Islet precursor cell (in vitro differentiated cells): ENCODE measurements at regions not wholly inside any gene's neighbourhood (a gene's known extent, or its start where the extent isn't known, plus 50 kb on each side); places are given as distances from the start of the nearest gene placed in this dataset.
"Not testable (repeated sequence)": the region's sequence is repeated elsewhere in the genome, so short reads cannot be mapped to it uniquely, and the experiment has no call there.

Experiments
- DNase-seq: peaks from one replicate; pipeline ENCODE4 v3.0.0-alpha.2; 2018

DNA sequence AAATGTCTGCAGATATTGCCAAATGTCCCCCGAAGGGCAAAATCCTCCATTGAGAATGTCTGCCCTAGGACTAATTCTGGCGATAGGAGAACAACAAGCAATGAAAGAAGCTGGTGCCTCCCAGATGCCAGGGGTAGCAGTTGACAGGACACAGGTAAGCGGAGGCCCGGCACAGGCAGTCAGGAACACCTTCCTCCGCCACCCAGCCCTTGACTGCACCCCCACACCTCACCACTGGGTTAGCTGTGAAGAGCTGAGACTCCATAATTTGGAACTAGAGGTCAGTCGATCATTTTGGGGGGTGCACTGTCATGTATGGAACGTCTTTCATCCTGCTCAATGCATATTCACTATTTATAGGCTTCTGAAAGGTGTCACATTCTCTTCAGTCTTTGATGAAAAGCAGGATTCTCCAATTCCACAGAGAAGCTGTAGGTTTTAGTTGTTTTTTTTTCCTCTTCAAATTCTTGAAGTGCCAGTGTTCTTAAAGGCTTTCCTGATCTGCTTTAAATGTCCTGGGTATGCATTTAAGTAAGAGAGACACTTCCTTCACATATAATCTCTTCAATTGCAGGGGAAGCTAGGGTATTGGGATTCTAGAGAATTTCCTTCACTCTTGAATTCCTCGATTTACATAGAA lies 111.6 kb upstream of the ZFP42 start:
- no peak for DNase-seq

DNA sequence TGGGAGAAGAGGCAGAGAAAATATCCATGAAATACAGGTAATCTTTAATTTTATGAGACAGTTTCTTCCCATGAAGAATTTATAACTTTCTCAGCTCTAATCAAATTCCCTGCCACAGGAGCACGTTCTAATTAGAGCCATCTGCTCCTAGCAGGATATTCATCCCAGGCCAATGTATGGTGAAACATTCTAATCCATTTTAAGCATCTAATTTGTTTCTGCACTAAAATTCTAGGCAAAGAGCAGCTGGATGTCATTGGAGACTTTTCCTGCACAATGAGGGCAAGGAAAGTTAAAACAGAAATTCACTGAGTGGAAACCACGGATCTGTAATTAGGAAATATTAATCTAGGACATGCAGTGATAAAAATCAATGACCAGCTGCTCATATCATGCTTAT lies 107.7 kb upstream of the ZFP42 start:
- DNase-seq = no peak

DNA sequence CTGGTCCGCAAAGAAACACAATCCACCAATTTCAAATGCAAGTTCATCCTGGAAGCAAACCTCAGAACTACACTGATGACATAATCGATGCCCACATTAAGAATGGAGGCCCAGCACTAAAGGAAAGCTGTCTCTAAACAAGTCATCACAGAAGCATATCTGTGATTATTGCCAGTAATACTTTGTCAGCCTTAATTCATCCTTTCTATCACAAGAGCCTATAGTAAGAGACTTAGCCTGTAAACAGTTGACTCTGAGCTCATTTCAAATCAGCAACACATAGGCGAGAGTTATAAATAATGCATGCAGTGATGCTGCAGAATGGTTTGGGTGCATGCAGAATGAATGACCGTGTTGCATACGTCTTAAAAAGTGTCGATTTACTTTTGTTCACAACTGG lies 105.9 kb upstream of the ZFP42 start:
- DNase-seq = no peak

DNA sequence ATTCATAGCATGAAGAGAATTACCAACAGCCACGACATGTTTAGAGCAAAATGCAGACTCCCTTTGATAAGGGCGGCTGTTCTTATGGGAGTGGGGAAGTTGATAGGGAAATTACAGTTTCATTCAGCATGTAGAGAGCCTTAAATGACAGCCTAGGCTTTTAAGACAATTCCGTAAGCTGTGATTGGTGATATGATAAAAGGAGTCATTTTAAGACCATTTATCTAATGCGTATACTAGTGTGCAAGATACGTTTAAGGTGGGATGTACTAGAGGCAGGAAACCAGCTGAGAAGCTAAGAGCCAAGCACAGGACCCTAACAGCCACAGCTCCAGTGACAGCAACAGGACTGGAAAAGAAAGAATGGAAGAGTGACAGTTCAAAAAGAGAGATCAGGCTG lies 102.2 kb upstream of the ZFP42 start:
- DNase-seq = no peak

DNA sequence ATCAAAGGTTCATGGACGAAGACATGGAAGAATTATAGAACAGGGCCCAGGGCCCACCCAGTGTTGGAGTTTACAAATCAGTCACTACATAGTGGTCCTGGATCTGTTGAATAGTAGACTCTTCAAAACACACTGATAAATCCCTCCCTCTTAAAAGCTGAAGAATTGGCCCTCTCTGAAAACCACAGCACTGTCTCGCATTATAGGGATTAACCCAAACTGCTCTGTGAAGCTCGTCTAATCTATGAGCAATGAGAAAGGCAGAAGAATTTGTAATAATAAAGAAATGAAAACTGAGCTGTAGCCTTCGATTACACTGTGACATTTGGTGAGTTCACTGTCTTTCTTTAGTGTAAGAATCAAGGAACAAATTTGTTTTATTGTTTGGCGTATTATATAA lies 92.5 kb upstream of the ZFP42 start:
- DNase-seq = no peak

DNA sequence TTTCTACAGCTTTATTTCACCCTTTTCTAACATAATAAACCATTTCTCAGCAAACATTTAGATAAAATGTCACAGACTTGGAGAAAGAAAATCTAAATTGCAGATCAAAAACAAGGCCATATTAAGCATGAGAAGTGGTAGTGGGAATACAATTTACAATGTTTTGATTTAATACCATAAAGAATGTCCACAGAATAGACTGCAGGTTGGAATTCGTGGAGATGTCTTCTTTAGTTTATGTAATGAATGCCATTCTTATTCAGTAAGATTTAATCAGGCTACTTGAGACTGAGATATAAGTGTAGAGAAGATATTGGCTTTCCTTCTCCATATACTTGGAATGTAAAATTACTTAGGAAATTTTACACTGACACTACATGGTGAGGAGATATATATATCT lies 91.9 kb upstream of the ZFP42 start:
- no peak for DNase-seq

DNA sequence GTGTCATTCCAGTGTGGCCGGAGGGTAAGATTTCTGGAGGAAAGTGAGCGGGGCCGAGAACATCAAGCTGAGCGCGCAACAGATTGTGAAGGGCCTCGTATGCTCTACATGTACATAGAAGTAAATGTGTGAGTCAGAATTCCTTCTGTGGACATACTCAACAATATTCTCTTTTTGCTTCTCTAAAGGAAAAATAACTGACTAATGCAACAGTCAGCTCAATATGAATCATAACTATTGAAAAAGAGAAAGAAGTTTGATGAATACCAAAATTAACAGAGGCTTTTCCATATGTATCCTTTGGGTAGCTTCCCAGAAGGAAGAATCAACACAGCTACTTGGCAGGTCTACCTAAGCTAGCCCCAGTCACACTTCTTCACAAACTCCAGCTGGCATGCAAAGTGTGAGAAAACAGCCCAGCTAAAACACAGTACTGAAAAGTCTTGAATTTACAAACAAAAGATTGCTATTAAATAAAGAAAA lies 87.5 kb upstream of the ZFP42 start:
- no peak for DNase-seq

DNA sequence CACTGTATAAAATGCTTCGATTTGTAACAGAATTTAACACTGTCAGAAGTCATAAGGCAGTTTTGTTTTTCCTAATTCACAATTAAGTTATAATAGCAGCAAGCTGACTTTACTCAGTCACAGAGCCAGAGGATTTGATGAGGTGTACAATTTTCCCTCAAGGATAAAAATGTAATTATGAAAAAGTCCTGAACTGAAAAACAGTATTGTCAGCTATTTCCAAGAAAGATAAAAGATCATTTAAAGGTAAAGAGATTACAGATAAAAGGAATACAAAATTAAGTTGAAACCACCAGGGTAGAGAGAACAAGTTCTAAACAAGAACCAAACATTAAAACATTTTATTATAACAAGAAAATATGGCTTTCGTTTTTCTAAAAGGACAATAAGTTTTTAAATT lies 86.8 kb upstream of the ZFP42 start:
- DNase-seq = no peak

DNA sequence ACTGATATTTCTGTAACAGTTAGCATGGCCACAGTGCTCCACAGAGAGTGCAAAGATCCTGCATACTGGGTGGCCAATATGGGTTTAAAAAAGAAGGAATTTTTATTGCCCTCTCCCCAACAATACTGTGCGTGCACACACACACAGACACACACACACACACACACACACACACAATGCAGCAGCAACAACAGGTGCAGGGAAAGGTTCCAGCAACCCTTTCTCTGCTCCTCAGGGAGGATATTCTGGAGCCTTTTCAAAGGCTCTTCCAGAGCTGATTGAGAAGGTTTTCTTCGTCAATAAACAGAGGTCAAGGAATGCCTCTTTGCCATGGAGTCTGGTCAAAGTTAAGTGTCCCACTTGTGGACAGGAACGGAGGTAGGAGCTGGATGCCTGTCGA lies 84.8 kb upstream of the ZFP42 start:
- DNase-seq = no peak

DNA sequence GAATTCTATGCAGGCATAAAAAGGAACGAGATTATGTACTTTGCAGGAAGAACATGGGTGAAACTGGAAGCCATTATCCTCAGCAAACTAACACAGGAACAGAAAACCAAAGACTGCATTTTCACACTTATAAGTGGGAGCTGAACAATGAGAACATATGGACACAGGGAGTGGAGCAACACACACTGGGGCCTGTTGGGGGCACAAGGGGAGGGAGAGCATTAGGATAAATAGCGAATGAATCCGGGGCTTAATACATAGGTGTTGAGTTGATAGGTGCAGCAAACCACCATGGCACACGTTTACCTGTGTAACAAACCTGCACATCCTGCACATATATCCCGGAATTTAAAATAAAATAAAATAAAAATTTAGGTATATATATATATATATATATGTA lies 80.2 kb upstream of the ZFP42 start:
- not testable (repeated sequence) for DNase-seq

DNA sequence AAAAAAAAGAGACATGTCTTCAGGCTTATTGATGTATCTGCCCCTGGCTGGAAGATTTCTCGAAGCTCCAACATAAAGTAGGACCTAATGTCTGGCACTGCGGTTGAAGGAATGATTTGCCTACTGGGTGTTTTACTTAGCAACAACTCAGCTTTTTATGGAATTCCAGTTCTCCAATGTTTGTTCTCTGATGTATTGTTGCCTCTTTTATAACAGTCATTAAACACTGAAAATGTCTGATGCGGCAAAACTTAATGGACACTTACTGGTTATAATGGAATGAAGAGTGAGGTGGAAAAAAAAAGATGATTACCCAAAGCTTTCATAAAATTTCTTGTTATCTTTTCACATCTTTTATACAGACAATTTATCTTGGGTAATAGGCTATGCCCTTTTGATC lies 75.6 kb upstream of the ZFP42 start:
- DNase-seq = no peak

DNA sequence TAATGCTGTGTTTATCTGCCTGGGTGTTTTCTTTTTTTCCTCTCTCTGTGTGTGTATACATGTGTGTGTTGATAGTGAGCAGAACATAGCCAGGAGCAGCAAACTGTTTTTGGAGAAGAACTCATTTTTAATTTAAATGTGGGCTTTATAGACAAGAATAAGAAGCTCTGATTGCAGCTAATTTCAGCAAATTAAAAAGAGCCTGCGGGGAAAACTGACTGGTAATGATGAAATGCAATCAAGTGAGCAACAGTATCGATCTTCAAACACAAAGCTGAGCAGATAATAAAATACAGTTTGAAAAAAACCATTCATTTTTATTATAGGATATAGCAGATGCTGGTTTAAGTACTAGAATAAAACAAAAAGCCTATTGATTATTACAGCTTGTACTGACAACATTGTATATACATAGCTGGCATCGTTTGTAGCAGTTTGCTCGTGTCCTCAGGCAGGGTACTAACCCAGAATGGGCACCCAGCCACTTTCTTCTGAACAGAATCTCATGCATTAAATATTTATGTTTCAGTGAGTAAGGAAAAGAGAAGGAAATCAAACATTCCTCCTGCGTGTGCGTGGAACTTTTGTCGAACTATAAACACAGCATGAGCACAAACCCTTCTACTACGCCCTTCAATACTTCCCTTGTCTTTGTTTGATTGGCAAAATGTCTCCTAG lies 73.5 kb upstream of the ZFP42 start:
- DNase-seq = no peak

DNA sequence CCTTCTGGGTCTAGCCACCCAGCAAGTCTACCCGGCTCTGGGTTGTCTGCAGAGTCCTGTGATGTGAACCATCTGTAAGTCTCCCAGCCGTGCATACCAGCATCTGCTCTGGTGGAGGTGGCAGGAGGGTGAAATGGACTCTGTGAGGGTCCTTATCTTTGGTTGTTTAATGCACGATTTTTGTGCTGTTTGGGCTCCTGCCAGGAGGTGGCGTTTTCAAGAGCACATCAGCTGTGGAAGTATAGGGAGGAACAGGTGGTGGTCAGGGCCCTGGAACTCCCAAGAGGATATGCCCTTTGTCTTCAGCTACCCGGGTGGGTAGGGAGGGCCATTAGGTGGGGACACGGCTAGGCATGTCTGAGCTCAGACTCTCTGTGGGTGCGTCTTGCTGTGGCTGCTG lies 66.5 kb upstream of the ZFP42 start:
- DNase-seq = no peak

DNA sequence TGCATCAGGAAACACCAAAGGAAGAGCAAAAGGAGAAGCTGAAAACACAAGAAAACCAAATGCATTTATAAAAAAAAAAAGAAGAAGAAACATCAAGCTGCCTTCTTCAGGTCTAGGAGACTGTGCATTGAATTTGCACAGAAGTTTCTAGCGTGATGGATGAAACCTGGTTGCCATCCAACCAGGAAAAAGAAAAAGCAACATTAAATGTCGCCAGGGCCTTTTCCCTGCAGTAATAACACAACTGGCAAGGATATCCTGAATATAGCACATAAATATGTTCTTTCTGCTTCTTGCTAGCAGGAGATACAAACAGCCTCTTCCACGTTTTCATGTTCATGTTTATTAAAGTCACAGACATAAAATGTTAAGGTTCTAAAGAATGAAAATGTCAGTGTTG lies 60.8 kb upstream of the ZFP42 start:
- no peak for DNase-seq

DNA sequence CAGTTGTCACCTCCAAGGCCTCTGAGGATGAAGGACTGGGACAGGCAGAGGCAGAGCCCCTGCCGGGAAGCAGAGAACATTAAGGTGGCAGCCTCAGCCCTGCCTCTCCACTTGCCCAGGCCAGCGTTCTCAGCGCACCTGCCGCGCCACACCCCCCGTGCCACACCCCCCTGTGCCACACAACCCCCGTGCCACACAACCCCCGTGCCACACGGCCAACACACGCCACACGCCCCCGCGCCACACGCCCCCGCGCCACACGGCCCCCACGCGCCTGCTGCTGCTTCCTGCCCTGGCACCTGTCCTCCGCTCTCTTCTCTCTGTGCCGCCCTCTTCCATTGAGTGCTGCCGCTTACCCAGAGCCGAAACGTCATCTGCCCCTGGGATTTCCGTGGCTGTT lies 58.0 kb upstream of the ZFP42 start:
- DNase-seq = no peak

DNA sequence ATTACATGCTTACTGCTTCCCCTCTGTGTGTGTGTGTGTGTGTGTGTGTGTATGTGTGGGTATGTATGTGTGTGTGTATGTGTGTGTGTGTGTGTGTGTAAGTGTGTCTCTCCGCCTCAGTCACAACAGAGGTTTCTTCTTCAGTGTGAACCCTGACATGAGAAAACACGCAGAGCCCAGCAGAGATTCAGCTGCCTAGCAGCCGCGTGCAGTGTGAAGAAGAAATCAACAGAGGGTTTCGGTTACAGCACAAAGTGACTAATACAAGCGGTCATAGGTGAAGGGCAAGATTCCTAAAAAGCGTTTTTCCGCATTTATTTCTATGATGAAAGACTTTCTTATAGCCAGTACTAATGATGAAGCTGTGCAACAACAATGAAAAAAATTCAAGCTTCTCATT lies 55.3 kb upstream of the ZFP42 start:
- no peak for DNase-seq

DNA sequence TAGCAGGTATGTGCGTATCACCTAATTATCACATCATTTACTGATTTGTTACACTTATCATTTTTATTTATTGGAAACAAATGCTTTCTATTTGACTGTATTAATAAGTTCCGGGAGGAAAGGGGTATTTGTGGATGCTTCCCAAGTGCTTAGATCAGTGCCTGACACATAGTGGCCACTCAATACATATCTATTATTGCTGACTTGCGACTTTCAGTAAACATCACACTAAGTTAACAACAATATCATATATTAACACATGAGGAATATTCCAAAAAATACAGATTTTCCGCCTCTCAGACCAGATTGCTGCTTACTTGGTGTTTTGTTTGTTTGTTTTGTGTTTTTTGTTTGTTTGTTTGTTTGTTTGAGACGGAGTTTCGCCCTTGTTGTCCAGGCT lies 52.6 kb upstream of the ZFP42 start:
- DNase-seq = no peak

DNA sequence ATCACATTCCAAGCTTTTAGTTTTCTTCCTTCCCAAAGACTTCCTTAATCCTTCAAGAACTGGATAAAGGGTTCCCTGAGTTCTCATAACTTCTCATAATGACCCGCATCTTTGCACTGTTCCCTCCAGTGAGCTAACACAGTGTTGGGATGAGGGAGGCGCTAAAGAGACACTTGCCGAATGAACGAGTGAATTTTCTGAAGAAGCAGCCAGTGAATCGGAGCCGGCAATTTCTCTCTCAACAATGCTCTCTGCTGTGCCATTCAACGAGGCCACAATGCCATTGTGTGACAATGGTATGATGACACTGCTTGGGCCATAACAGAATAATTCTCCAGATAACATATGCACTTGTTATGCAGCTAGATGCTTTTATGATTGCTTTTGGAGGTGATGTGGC lies 51.4 kb upstream of the ZFP42 start:
- no peak for DNase-seq
